ENCODE measurements at regions not wholly inside any gene's neighbourhood (a gene's known extent, or its start where the extent isn't known, plus 50 kb on each side); places are given as distances from the start of the nearest gene placed in this dataset.

- no peak for TF ChIP-seq CTCF (IDR thresholded peaks at IDR 0.05)
- no peak for TF ChIP-seq POLR2AphosphoS5 (IDR thresholded peaks at IDR 0.05)
- no peak for TF ChIP-seq EP300 (IDR thresholded peaks at IDR 0.05)
These were observed 530.1 kb downstream of the ANKRD7 start for GRCh38 chr7:118754608-118755007.
